ENCODE measurements at regions not wholly inside any gene's neighbourhood (a gene's known extent, or its start where the extent isn't known, plus 50 kb on each side); places are given as distances from the start of the nearest gene placed in this dataset.

GRCh38 chr1:234875953-234876855 is 252.4 kb downstream of the TOMM20 start (continued):
- TF ChIP-seq ATF7 (IDR thresholded peaks at IDR 0.05) (0 out of 2 replicates have a peak, but pooled peaks have one; percentile 11), ATF7 (CRISPR knock-in tag; IDR thresholded peaks at IDR 0.05) (peak; percentile 96), GABPB1 (CRISPR knock-in tag; IDR thresholded peaks at IDR 0.05) (peak; percentile 79), HNRNPLL (IDR thresholded peaks at IDR 0.05; ENCODE audit: low read depth, low read length, poor library complexity, severe bottlenecking) (peak; percentile 49), MAFG (CRISPR knock-in tag; IDR thresholded peaks at IDR 0.05) (no peak), SRSF4 (IDR thresholded peaks at IDR 0.05; ENCODE audit: low read depth, low read length, poor library complexity, severe bottlenecking) (no peak), ZNF619 (CRISPR knock-in tag; IDR thresholded peaks at IDR 0.05) (no peak), ONECUT2 (CRISPR knock-in tag; IDR thresholded peaks at IDR 0.05) (peak; percentile 71), THAP11 (CRISPR knock-in tag; IDR thresholded peaks at IDR 0.05) (peak; percentile 63), SP140L (CRISPR knock-in tag; IDR thresholded peaks at IDR 0.05; ENCODE audit: borderline replicate concordance) (0 out of 2 replicates have a peak, but pooled peaks have one; percentile 8), MATR3 (CRISPR knock-in tag; IDR thresholded peaks at IDR 0.05) (no peak), DPF2 (CRISPR knock-in tag; IDR thresholded peaks at IDR 0.05; ENCODE audit: borderline replicate concordance, low read depth) (peak; percentile 61; the same call in 1 of the 2 replicates), ZFP62 (CRISPR knock-in tag; IDR thresholded peaks at IDR 0.05) (no peak), ZNF75D (CRISPR knock-in tag; IDR thresholded peaks at IDR 0.05; ENCODE audit: borderline replicate concordance) (no peak), KDM6A (CRISPR knock-in tag; IDR thresholded peaks at IDR 0.05; ENCODE audit: low read depth) (0 out of 2 replicates have a peak, but pooled peaks have one; percentile 41), CEBPB (IDR thresholded peaks at IDR 0.05; ENCODE audit: borderline replicate concordance, low read depth, low read length) (peak; percentile 99), SP4 (CRISPR knock-in tag; IDR thresholded peaks at IDR 0.05) (no peak), ZNF709 (CRISPR knock-in tag; IDR thresholded peaks at IDR 0.05) (no peak), ZNF451 (CRISPR knock-in tag; IDR thresholded peaks at IDR 0.05) (peak; percentile 8; the same call in 1 of the 2 replicates), ZMYM4 (CRISPR knock-in tag; IDR thresholded peaks at IDR 0.05) (peak; percentile 82), MLX (CRISPR knock-in tag; IDR thresholded peaks at IDR 0.05) (peak; percentile 78; the same call in 1 of the 2 replicates), ZNF615 (CRISPR knock-in tag; IDR thresholded peaks at IDR 0.05; ENCODE audit: borderline replicate concordance) (no peak), SMAD3 (CRISPR knock-in tag; IDR thresholded peaks at IDR 0.05) (peak; percentile 92; the same call in 1 of the 2 replicates), ZNF276 (CRISPR knock-in tag; IDR thresholded peaks at IDR 0.05; ENCODE audit: low read depth) (no peak), REXO4 (CRISPR knock-in tag; IDR thresholded peaks at IDR 0.05; ENCODE audit: borderline replicate concordance) (no peak)
- TF ChIP-seq, protein P1, sequence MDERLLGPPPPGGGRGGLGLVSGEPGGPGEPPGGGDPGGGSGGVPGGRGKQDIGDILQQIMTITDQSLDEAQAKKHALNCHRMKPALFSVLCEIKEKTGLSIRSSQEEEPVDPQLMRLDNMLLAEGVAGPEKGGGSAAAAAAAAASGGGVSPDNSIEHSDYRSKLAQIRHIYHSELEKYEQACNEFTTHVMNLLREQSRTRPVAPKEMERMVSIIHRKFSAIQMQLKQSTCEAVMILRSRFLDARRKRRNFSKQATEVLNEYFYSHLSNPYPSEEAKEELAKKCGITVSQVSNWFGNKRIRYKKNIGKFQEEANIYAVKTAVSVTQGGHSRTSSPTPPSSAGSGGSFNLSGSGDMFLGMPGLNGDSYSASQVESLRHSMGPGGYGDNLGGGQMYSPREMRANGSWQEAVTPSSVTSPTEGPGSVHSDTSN (CRISPR knock-in tag; IDR thresholded peaks at IDR 0.05): no peak
- TF ChIP-seq, protein P2, sequence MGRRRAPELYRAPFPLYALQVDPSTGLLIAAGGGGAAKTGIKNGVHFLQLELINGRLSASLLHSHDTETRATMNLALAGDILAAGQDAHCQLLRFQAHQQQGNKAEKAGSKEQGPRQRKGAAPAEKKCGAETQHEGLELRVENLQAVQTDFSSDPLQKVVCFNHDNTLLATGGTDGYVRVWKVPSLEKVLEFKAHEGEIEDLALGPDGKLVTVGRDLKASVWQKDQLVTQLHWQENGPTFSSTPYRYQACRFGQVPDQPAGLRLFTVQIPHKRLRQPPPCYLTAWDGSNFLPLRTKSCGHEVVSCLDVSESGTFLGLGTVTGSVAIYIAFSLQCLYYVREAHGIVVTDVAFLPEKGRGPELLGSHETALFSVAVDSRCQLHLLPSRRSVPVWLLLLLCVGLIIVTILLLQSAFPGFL (CRISPR knock-in tag; IDR thresholded peaks at IDR 0.05): no peak
